Activated CD8-positive, alpha-beta memory T cell treated with anti-CD3 and anti-CD28 coated beads for 4 hours (primary cell): ENCODE measurements at regions not wholly inside any gene's neighbourhood (a gene's known extent, or its start where the extent isn't known, plus 50 kb on each side); places are given as distances from the start of the nearest gene placed in this dataset.
"Not testable (repeated sequence)": the region's sequence is repeated elsewhere in the genome, so short reads cannot be mapped to it uniquely, and the experiment has no call there.

Source experiments
- DNase-seq, 2 donors: peaks; one replicate each; pipeline ENCODE4 v3.0.0-alpha.2; 2020; ENCODE audit warnings: low read depth in 2 of 2

DNA sequence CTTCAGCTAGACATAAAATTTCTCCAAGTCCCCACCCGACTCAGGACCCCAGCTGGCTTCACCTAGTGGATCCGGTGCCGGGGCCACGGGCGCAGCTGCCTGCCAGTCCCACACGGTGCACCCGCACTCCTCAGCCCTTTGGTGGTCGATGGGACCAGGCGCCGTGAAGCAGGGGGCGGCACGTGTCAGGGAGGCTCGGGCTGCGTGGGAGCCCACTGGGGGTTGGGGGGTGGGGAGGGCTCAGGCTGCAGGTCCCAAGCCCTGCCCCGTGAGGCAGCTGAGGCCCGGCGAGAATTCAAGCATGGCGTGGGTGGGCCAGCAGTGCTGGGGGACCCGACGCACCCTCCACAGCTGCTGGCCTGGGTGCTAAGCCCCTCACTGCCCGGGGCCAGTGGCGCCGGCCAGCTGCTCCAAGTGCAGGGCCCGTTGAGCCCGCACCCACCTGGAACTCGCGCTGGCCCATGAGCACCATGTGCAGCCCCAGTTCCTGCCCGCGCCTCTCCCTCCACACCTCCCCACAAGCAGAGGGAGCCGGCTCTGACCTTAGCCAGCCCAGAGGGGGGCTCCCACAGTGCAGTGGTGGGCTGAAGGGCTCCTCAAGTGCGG is 747.0 kb downstream of the FAM181B start:
- no peak for DNase-seq

DNA sequence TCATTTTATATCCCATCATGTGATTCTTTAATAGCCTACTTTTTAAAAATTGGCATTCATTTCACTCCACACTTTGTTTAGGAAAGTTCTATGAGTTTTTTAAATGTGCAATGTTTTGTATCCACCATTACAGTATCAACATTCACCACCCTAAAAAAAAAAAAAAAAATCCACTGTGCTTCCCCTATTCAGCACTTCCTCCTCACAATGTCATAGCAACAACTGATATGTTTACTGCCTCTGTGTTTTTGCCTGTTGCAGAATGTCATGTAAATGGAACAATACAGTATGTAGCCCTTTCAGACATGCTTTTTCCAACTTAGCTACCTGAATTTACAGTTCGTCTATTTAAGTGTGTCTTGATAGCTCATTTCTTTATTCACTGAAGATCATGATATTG is 754.2 kb downstream of the FAM181B start:
- DNase-seq, result no peak

DNA sequence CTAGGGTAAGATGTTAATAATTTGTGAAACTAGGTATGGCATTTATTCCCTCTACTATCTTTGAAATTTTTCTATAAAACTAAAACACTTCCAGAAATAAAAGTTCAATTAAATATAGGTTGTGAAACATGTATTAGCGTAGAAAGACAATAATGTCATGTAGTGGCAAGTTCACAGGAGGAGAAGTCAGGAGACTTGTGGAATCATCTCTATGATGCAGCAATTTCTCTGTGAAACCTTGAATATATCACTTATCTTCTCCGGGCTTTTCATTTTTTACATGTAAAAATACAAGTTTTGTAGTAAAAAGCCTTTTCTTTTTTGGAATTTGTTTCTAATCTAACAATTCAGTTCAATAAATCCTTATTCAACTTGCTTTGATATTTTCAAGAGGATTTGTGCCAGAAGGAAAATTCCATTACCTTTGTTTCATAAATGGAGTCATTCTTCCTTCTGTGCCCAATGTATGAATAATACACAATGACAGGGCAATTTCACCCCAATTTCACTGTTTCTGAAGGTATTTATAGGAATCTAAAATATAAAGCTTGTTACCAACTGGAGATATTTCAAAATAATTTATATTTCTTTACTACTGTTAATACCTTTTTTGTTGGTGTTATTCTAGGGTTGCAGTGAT is 758.3 kb downstream of the FAM181B start:
- DNase-seq, result no peak

DNA sequence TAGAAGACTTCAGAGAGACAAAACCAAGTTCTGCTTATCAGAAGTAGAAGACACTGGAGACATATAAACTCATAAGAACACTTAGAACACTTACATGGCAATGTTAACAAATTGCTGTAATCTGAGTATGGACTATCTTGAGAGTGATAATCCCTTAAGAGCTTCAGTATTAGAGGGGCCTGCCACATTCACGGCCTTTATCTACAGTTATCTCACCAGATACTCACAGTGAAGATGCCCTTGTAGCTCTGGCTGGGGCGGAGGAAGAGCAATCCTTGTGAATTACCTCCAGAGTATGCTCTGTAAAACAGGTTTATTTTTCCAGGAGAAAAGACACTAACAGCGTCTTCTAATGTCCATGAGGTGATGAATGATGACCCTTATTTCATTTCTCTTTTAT is 762.8 kb downstream of the FAM181B start:
- no peak for DNase-seq

DNA sequence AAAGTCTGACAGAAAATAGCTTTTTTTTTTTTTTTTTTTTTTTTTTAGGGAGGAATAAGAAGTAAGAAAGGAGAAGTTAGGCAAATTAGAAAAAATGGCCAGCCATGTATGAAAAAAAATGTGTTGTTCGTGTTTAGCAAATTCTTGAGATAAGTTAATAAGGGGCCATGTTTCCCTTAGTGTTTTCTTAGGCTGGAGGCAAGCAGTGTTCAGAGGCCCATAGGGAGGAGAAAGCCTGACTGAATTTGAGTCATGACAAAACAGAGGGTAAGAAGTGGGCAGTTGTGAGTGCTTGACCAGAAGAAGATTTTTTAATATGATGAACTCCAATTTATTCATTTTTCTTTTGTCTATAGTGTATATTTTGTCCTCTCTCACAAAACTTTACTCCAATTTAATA is 766.4 kb downstream of the FAM181B start:
- no peak for DNase-seq

DNA sequence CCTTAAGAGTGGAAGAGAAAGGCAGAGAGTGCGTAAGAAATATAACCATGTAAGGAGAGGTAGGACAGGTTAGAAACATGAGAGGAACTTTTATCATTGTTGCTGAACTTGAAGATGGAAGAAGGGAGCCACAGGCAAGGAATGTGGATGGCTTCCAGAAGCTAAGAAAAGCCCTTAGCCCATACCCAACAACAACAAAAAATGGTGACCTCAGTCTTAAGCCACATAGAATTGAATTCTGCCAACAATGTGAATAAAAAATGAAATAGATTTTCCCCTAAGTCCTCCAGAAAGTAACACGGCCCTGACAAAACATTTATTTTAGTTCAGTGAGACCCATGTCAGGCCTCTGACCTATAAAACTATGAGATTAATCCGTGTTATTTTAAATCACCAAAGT is 767.3 kb downstream of the FAM181B start:
- DNase-seq, result no peak

DNA sequence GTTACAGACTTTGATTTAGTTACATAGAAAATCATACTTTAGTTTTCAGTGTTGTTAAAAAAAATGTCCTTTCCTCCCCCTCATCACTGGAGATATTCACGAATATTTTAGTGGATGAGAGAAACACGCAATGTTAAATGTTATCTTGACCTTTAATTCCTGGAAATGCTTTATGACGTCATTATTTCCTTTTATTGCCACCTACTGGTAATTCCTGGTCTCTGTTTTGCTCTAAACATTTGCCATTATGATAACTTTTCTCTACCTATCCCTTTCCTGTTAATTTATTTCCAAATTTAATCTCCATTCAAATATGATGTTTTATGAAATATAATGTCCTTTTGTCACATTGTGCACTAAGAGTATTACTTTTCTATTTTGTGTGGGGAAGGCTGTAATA is 770.6 kb downstream of the FAM181B start:
- no peak for DNase-seq

DNA sequence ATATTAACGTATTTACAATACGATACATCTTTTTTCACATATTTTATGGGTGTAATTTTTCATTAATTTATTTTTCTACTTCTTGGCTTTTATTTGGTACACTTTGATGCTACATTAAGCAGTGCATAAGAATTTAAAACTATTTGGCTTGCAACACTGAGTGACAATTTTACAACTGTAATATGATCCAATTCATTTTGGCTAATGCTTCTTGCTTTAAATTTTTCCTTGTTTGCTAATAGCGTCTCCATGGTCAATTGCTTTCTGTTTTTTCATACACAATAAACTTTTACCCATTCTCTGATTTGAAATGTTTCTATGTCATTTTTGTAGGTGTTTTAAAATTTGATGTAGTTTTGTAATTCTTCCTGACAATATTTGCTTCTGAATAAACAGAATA is 773.2 kb downstream of the FAM181B start:
- DNase-seq, result no peak

DNA sequence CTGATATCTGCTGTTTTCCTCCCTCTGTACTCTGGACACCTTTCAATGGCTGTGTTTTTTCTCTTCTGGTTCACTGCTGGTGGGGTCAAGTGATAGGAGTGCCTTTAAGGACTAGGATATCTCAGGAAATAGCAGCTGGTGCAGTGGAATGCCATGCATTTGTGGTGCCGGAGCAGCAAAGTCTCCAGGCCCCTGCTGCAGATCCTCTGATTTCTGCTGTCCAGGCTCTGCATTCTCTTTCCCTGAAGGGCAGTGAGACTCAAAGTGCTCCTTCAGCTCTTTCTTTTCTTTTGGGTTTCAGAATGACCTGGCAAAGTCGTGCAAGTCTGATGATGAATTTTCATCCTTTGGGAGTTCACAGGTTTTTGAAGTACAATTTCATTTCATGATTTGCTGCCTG is 774.3 kb downstream of the FAM181B start:
- no peak for DNase-seq

DNA sequence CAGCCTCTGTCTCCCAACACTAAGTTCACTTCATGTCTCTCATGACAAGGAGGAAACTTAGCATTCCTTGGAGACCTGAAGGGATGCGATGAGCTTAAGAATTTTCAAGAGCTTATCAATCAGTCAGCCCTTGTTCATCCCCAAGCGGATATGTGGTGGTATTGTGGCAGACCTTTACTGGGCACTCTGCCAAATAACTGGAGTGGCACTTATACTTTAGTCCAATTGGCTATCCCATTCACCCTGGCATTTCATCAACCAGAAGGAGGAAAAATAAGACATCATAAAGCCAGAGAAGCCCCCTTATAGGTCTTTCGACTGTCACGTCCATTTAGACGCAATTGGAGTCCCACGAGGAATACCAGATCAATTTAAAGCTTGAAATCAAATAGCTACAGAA is 779.4 kb downstream of the FAM181B start:
- not testable (repeated sequence) for DNase-seq

DNA sequence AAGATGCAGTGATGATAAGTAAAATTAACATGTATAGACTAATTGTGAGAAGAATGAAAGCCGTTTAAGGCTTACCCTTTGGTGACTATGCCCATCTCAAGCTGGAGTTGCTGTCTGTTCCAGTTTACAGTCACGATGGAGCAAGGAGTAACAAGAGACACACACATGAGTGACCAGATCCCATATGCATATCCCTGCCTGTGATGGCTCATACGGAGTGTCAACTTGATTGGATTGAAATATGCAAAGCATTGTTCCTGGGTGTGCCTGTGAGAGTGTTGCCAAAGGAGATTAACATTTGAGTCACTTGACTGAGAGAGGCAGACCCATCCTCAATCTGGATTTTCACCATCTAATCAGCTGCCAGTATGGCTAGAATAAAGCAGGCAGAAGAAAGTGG is 786.8 kb downstream of the FAM181B start:
- no peak for DNase-seq

DNA sequence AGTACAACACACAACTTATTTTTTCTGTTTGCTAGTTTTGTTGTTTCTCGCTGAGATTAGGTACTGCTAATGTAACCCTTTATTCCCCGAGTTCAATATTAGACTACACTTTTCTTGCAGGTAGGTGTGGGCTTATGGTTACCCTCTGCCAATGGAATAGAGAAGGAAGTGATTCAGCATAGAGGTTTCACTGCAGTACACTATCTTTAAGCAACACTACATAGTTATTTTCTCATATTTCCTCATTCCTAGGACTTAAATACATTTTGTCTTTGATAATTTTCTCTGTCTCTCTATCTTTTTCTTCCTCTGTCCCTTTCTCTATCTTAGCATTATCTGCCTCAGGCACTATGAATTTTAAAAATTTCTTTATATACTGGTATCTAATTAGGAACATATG is 791.0 kb downstream of the FAM181B start:
- no peak for DNase-seq

DNA sequence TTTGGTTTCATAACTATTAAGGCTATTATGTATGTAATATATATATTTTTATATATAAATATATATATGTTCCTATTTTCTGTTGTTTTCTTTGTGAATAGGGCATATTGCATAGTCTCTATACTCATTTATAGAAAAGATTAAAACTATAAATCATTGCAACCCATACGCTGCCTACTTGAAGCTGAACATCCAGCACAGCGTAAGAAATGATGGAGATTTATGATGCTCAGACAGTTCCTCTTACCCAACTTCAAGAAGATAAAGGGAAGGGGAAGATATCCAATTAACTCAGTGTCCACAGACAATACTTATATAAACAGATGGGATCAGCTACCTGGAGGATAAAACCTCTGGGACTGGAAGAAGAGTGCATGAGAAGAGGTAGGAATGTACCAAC is 791.7 kb downstream of the FAM181B start:
- DNase-seq, result no peak

DNA sequence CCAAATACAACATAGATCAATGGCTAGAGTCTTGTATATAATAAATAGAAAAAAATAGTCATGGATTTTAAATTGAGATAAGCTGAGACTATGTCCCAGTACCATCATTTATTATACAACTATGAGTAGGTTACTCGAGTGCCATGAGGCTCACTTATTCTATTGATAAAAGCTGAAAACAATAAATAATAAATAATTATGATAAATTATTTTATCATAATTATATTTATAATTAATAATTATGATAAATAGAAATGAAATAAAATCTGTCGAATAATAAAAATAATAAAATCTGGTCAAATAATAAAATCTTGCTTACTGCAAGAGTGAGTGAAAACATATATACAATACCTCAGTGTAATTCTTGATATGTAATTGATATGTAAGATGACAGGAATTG is 801.4 kb downstream of the FAM181B start:
- no peak for DNase-seq

DNA sequence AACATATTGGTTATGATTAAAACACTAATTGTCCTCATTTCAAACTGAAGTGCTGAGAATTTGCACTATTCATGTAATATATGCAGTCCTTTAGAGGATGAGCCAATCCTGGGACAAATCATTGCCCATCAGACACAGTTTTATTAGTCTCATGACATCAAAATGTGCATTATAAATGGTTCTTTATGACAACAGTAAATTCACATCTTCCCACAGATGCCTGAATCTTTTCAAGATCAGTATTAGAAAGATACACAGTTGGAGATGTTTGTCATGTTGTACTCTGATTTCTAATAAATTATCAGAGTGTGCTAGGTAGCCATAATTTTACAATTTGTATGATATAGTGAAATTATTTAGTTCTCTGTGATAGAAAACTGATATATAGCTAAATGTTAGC is 813.5 kb downstream of the FAM181B start:
- no peak for DNase-seq

DNA sequence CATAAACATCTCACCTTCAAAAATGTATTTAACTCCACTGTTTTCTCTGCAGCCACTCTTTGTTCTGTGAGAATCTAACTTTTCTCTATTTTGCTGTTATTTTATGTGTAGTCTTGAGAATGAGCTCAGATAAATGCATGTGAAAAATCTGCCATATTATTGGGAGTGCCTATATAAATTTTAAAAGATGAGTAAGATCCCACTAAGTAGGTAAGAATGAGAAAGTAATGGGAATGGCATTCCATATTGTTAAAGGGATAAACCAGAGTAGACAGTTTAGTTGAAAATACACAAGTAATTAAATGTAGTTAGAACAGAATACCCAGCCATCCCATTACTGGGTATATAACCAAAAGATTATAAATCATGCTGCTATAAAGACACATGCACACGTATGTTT is 817.2 kb downstream of the FAM181B start:
- no peak for DNase-seq

DNA sequence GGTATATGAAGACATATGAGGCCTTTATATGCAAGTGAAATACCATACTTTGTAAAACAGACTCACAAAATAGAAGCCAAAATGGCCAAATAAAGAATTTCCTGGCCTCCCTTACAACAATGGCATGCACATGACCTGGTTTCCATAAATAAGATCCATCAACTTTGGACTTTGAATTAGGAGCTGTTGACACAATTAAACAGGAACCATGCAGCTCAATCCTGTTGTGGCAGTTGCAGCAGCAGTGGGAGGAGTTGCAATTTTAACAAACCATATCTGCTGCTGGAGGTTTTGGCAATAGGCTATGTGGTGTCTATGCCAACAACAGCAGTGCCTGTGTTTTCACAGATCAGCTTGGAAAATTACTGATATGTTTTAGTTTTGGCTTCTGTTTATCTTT is 818.6 kb downstream of the FAM181B start:
- DNase-seq, result no peak

DNA sequence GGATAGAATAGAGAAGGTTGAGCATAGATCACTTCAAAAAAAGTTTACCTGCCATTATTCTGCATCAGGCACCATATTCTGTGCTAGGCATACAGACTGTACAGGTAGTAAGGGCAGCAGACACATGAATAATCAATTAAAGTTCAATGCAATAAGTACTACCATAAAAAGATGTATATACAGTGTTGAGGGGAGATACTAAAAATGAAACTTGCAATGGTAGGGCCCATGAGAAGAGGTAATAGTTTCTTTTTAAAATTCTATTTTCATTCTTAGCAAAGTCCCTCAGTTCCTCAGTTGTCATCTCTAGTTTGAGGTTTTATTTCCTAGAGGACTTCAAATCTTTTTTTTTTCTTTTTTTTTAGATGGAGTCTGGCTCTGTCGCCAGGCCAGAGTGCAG is 819.9 kb downstream of the FAM181B start:
- DNase-seq, result no peak

DNA sequence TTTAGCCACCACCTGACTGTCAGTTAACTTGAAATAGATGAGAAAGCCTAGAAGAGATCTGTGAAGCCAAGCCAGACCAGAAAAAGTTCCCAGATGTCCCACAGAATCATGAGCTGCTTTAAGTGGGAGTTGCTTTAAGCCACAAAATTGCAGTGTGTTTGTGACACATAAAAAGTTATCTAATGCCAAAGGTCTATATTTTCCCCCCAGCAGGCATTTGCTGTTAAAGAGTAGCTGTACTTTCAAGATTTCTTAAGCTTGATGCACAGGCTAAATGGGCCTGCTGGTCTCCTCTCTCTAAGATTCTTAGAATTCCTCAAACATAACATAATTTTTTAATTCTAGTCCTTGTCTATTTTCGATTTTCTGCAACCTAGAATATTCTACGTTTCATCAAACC is 825.7 kb downstream of the FAM181B start:
- no peak for DNase-seq

DNA sequence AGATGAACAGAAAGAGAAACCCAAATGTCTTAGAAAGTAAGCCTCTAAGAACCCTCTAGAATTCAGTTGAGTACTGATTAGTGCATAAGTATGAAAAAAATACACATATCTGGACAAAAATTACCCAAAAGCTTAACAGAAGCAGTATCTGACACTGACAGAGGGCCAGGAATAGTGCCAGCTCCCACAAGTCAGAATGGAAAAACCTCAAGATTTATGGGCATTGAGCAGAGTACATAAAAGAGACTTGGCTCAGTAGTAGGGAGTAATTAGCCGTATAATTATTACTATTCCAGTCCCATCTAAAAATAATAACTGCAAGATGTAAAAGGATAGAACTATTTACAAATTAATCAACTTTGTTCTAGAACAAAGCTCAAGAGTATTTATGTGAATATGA is 834.5 kb downstream of the FAM181B start:
- no peak for DNase-seq

DNA sequence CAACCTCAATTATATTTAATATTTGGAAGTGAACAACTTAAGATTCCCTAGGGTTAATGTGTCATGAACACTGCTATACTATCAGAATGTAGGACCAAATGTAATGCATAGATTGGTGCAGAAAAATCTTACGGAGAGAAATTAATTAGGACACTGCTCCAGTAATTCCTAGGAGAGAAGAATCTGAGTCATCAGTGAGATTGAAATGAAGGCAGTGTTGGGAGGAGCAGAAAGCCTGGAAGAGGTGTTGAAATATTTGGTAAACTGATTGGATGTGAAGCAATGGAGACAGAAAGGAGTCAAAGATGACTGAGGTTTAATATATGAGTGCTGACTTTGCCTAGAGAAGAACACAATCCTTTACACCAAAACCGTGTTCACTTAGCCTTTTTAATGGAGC is 836.0 kb downstream of the FAM181B start:
- no peak for DNase-seq

DNA sequence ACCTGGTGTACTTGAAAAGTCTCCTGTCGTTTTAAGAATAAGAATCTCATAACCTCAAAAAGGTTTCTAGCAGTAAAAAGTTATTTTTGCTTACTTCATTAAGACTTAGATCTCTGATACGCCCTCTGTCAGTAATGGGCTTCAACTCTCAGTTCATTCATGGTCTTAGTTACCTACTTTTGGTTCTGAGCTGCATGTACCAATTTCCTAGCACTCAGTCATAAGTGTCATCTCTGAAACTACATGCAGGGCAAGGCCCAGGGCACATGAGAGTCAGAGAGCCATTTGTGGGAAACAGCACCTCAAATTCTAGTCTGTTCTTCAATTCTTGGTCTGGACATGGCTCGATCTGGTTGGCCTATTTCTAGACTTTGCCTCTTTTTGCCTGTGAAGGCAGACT is 838.4 kb downstream of the FAM181B start:
- DNase-seq, result no peak

DNA sequence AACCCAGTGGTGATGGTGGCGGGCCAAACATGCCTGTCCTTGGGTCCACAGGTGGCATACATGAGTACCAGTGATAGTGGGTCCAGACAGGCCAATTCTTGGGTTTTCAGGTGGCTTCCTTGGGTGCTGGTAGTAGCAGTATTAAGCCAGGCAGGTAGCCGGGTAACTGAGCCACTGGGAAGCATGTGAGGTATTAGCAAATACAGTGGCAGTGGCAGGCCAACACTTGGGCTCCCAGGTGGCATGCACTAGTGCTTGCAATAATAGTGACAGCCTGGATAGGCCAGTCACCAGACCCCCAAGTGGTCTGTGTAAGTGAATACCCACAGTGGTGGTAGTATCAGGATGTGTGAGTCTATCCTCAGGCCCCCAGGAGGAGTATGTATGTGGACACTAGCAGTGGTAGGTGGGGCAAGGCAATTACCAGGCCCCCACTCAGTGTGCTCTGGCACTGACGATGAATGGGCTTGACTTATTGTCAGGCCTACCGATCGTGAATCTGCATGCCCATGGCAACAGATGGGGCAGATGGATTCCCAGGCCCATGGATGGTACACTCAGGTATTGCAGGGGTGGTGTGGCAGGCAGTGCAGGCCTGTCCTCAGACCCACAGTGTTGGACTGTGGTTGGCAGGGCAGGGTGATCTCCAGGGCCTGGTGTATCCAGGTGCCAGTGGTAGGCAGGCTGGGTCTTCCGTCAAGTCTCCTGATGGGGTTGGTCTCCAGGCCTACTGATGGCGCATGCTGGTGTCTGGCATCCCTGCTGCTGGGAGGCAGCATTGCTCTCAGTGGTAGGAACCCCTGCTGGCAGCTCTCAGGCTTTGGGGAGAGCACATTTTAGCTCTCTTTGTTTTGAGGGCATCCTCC is 840.7 kb downstream of the FAM181B start:
- no peak for DNase-seq
